ENCODE measurements at regions not wholly inside any gene's neighbourhood (a gene's known extent, or its start where the extent isn't known, plus 50 kb on each side); places are given as distances from the start of the nearest gene placed in this dataset.
"Not testable (repeated sequence)": the region's sequence is repeated elsewhere in the genome, so short reads cannot be mapped to it uniquely, and the experiment has no call there.

DNA sequence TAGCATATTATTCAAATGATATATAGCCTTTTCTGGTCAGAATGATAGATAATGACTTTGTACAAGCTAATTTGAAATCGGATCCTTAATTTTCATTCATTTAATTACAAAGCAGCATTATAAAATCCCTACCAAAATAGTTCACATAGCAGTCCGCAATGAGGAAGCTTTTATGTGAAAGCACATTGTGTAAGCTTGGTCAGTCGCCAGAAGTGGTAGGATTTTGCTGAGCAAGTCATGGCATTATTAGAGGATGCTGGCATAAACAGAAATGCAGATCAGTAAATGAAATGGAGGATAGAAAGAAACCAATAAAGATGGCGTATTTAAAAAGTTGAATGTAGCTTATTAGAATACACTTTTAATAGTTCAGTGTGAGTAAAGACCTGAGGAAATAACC is 93.2 kb upstream of the DIAPH2 start:
- Histone ChIP-seq H3K4me1 (no peaks in the 10 kb centered on the region), H3K4me3 (no peak overlapping the region), H3K27ac (no peak overlapping the region), H3K4me2 (no peak overlapping the region), H3K9me3 (no peaks in the 10 kb centered on the region)
- DNase-seq (ENCODE audit: low read depth in 1 of 2, low spot score in 1 of 2) (no peak), FAIRE-seq (peak; percentile 85), ATAC-seq (no peak)
- ChIA-PET CTCF (no interaction called here), POLR2A (no interaction called here)
- TF ChIP-seq EHMT2 (IDR thresholded peaks at IDR 0.05; ENCODE audit: low read depth): no peak
- no peak for TF ChIP-seq ZSCAN20 (CRISPR knock-in tag; IDR thresholded peaks at IDR 0.05)
- no peak for TF ChIP-seq RFX5 (IDR thresholded peaks at IDR 0.05)
- TF ChIP-seq GATA3 (IDR thresholded peaks at IDR 0.05; ENCODE audit: borderline replicate concordance): no peak
- no peak for TF ChIP-seq TFCP2L1 (CRISPR knock-in tag; IDR thresholded peaks at IDR 0.05)
- TF ChIP-seq HOXB13 (CRISPR knock-in tag; IDR thresholded peaks at IDR 0.05; ENCODE audit: low read depth): no peak
- no peak for TF ChIP-seq BHLHE40 (IDR thresholded peaks at IDR 0.05; ENCODE audit: low read depth, low read length)
- TF ChIP-seq CBX2 (IDR thresholded peaks at IDR 0.05; ENCODE audit: borderline replicate concordance, low read depth): no peak
- no peak for TF ChIP-seq SREBF2 (IDR thresholded peaks at IDR 0.05)
- WGBS (ENCODE audit: missing lambda C conversion rate): 55% methylated on average over 4 of the region's 4 CpGs

DNA sequence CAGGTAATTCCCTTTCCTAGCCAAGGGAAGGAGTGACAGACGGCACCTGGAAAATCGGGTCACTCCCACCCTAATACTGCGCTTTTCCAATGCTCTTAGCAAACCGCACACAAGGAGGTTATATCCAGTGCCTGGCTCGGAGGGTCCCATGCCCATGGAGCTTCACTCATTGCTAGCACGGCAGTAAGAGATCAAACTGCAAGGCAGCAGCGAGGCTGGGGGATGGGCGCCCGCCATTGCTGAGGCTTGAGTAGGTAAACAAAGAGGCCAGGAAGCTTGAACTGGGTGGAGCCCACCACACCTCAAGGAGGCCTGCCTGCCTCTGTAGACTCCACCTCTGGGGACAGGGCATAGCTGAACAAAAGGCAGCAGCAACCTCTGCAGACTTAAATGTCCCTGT is 86.8 kb upstream of the DIAPH2 start:
- H3K4me2 ChIP-seq; H3K4me3 ChIP-seq; POLR2A ChIA-PET; H3K27ac ChIP-seq; FAIRE-seq; H3K4me1 ChIP-seq; CTCF ChIA-PET; H3K9me3 ChIP-seq; ATAC-seq; DNase-seq (ENCODE audit: low read depth in 1 of 2, low spot score in 1 of 2): not testable (repeated sequence)
- WGBS (ENCODE audit: missing lambda C conversion rate): 69% methylated on average over 5 of the region's 9 CpGs

DNA sequence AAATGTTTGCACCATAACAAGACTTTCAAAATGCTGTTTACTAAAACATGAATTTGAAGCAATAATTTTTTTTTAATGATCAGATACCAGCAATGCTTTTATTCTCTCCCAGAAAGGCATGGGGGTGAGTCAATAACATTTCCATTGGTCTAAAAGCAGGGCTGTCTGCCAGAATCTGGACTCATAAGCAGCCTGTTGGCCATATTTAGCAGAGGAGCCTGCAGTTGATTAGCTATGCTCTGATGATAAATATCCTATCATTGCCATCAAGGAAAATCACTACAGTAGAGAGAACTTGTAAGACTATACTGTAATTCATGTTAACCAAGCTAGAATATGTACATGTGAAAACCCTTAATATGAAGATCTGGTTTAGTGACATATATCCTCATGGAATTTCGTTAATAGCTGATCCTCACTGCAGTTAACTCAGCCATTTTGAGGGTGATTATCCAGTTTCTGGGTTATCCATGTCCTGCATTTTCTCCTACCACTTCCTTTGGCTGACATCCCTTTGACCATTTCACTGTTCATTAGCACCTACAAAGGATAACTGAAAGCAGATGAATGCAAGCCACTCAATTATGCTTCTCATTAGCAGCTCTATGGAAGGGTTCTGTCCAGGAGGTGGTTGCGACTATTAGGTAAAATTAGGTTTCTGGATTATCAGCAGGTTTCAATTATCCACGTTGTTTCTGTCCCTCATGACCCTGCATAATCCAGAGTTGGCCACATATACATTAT is 72.9 kb upstream of the DIAPH2 start:
- TF ChIP-seq RCOR1 (IDR thresholded peaks at IDR 0.05; ENCODE audit: low read depth, low read length): no peak
- no peak for TF ChIP-seq MYC (IDR thresholded peaks at IDR 0.05; ENCODE audit: borderline replicate concordance, low read length)
- no peak for TF ChIP-seq HOXB5 (CRISPR knock-in tag; IDR thresholded peaks at IDR 0.05)
- no peak for TF ChIP-seq NFE2L2 (conservative IDR thresholded peaks at IDR 0.05; ENCODE audit: low read length)
- no peak for TF ChIP-seq HOXA7 (CRISPR knock-in tag; IDR thresholded peaks at IDR 0.05)
- no peak for TF ChIP-seq NR3C1 (IDR thresholded peaks at IDR 0.05)
- TF ChIP-seq CHD2 (IDR thresholded peaks at IDR 0.05; ENCODE audit: low read length, partially characterized antibody): no peak
- no peak for TF ChIP-seq EP300 (IDR thresholded peaks at IDR 0.05)
- TF ChIP-seq ZNF302 (CRISPR knock-in tag; IDR thresholded peaks at IDR 0.05): no peak
- TF ChIP-seq, protein P1, sequence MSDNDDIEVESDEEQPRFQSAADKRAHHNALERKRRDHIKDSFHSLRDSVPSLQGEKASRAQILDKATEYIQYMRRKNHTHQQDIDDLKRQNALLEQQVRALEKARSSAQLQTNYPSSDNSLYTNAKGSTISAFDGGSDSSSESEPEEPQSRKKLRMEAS (IDR thresholded peaks at IDR 0.05): no peak
- TF ChIP-seq, protein P2, sequence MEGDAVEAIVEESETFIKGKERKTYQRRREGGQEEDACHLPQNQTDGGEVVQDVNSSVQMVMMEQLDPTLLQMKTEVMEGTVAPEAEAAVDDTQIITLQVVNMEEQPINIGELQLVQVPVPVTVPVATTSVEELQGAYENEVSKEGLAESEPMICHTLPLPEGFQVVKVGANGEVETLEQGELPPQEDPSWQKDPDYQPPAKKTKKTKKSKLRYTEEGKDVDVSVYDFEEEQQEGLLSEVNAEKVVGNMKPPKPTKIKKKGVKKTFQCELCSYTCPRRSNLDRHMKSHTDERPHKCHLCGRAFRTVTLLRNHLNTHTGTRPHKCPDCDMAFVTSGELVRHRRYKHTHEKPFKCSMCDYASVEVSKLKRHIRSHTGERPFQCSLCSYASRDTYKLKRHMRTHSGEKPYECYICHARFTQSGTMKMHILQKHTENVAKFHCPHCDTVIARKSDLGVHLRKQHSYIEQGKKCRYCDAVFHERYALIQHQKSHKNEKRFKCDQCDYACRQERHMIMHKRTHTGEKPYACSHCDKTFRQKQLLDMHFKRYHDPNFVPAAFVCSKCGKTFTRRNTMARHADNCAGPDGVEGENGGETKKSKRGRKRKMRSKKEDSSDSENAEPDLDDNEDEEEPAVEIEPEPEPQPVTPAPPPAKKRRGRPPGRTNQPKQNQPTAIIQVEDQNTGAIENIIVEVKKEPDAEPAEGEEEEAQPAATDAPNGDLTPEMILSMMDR (IDR thresholded peaks at IDR 0.05): no peak
- TF ChIP-seq RFX5 (IDR thresholded peaks at IDR 0.05): no peak
- TF ChIP-seq, protein P3, sequence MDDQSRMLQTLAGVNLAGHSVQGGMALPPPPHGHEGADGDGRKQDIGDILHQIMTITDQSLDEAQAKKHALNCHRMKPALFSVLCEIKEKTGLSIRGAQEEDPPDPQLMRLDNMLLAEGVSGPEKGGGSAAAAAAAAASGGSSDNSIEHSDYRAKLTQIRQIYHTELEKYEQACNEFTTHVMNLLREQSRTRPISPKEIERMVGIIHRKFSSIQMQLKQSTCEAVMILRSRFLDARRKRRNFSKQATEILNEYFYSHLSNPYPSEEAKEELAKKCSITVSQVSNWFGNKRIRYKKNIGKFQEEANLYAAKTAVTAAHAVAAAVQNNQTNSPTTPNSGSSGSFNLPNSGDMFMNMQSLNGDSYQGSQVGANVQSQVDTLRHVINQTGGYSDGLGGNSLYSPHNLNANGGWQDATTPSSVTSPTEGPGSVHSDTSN (IDR thresholded peaks at IDR 0.05): no peak
- TF ChIP-seq, protein P4, sequence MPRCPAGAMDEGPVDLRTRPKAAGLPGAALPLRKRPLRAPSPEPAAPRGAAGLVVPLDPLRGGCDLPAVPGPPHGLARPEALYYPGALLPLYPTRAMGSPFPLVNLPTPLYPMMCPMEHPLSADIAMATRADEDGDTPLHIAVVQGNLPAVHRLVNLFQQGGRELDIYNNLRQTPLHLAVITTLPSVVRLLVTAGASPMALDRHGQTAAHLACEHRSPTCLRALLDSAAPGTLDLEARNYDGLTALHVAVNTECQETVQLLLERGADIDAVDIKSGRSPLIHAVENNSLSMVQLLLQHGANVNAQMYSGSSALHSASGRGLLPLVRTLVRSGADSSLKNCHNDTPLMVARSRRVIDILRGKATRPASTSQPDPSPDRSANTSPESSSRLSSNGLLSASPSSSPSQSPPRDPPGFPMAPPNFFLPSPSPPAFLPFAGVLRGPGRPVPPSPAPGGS (IDR thresholded peaks at IDR 0.05): no peak
- no peak for TF ChIP-seq GATA3 (IDR thresholded peaks at IDR 0.05; ENCODE audit: borderline replicate concordance)
- ChIA-PET CTCF (no interaction called here), POLR2A (no interaction called here)
- H3K4me2 ChIP-seq: no peak overlapping the region
- no peak overlapping the region for H3K4me3 ChIP-seq
- ATAC-seq: no peak
- 34% methylated on average over 3 of the region's 3 CpGs for WGBS (ENCODE audit: missing lambda C conversion rate)
- FAIRE-seq: peak; percentile 70
- H3K9me3 ChIP-seq: no peaks in the 10 kb centered on the region
- no peak overlapping the region for H3K27ac ChIP-seq
- H3K4me1 ChIP-seq: no peaks in the 10 kb centered on the region
- DNase-seq (ENCODE audit: low read depth in 1 of 2, low spot score in 1 of 2): no peak
